ENCODE measurements at regions not wholly inside any gene's neighbourhood (a gene's known extent, or its start where the extent isn't known, plus 50 kb on each side); places are given as distances from the start of the nearest gene placed in this dataset.

GRCh38 chr4:95985791-95986550 is 146.1 kb downstream of the PDHA2 start:
- TF ChIP-seq SPI1 (IDR thresholded peaks at IDR 0.05; ENCODE audit: borderline replicate concordance, low read depth) (no peak), REST (IDR thresholded peaks at IDR 0.05; ENCODE audit: insufficient replicate concordance, low read depth) (no peak)
- H3K4me3 ChIP-seq (replicated peaks; ENCODE audit: insufficient read depth, low read length), result no peak overlapping the region
- H3K27ac ChIP-seq (replicated peaks), result no peak overlapping the region
- no peaks in the 10 kb centered on the region for H3K27me3 ChIP-seq (ENCODE audit: insufficient read depth, poor library complexity, severe bottlenecking)
- DNase-seq (ENCODE audit: low read depth in 1 of 2, low spot score in 1 of 2), result no peak

DNA sequence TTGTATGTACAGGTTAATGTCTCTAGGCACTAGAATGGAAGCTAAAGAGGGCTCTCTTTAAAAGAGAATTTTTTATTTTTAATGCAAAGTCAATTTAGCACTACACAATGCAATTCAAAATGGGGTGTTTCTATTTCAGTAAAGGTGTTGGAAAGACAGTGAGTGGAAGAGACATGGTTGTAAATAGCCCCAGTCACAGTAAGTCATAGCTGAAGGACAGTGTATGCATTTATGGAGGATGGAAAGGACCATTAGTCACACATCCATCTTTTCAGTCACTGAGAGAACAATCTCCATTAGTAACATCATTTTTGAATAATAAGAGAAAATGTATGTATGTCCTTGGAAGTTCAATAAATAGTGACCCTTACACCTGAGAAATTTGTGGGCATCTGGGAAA is 148.0 kb downstream of the PDHA2 start:
- no peak for DNase-seq (ENCODE audit: low read depth in 1 of 2, low spot score in 1 of 2)
- no peak overlapping the region for H3K27ac ChIP-seq (replicated peaks)
- TF ChIP-seq POLR2AphosphoS5 (IDR thresholded peaks at IDR 0.05; ENCODE audit: low read depth) (no peak), SPI1 (IDR thresholded peaks at IDR 0.05; ENCODE audit: borderline replicate concordance, low read depth) (no peak)
- H3K27me3 ChIP-seq (ENCODE audit: insufficient read depth, poor library complexity, severe bottlenecking), result no peaks in the 10 kb centered on the region
- H3K4me3 ChIP-seq (replicated peaks; ENCODE audit: insufficient read depth, low read length), result no peak overlapping the region

GRCh38 chr4:95998311-95998710 is 158.4 kb downstream of the PDHA2 start:
- Histone ChIP-seq H3K4me3 (replicated peaks; ENCODE audit: insufficient read depth, low read length) (no peak overlapping the region), H3K27me3 (ENCODE audit: insufficient read depth, poor library complexity, severe bottlenecking) (no peaks in the 10 kb centered on the region), H3K27ac (replicated peaks) (no peak overlapping the region)

More at GRCh38 chr4:95998311-95998710, 158.4 kb downstream of the PDHA2 start:
- TF ChIP-seq CTCF (IDR thresholded peaks at IDR 0.05; ENCODE audit: insufficient read depth, low read length) (no peak), REST (IDR thresholded peaks at IDR 0.05; ENCODE audit: insufficient replicate concordance, low read depth) (no peak), POLR2AphosphoS5 (IDR thresholded peaks at IDR 0.05; ENCODE audit: low read depth) (no peak), SPI1 (IDR thresholded peaks at IDR 0.05; ENCODE audit: borderline replicate concordance, low read depth) (no peak), GABPA (IDR thresholded peaks at IDR 0.05; ENCODE audit: low read depth) (no peak)
- no peak for DNase-seq (ENCODE audit: low read depth in 1 of 2, low spot score in 1 of 2)

All from HL-60 (cell line).